ENCODE measurements at regions not wholly inside any gene's neighbourhood (a gene's known extent, or its start where the extent isn't known, plus 50 kb on each side); places are given as distances from the start of the nearest gene placed in this dataset.

DNA sequence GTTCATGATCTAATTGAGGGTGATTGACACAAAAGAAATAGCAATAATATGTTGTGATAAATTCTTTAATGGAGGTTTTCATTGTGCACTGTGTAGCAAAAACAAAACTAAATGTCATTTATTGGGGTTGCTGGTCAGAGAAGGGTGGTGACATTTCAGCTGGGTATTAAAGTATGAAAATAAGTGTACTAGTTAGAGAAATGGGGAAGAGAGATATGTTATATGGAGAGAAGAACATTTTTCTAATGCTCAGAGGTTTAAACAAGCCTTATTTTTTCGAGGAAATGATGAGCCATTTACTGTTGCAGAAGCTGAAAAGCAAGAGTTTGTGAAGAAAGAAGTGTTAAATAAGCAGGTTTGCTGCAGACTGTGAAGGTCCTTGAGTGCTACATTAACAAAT, 142.7 kb upstream of the PAQR3 start:
- DNase-seq (ENCODE audit: low spot score in 2 of 2) = no peak
- no peaks in the 10 kb centered on the region for H3K4me1 ChIP-seq
- intact Hi-C loops (cut with DNase I) = no loop called here

DNA sequence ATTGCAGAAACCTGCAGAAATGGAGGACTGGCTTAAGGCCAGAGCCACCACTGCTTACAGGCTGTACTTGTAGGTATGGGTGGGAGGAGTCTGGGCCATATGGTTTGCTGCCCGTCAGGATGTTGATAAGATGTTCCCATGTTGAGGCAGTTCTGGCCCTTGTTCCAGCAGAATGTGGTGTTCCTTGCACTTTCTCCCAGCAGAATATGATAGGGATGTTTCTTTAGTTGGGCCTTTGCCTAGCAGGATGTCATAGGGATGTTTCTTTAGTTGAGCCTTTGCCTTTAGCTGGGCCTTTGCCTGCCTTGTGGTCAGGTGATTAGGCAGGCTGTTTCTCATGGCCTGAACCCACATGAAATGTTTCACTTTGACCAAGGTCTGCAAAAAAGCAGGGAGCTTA, 139.1 kb upstream of the PAQR3 start:
- no peak overlapping the region for H3K27ac ChIP-seq
- no peaks in the 10 kb centered on the region for H3K4me1 ChIP-seq
- no peak overlapping the region for H3K4me3 ChIP-seq
- TF ChIP-seq, protein P1, sequence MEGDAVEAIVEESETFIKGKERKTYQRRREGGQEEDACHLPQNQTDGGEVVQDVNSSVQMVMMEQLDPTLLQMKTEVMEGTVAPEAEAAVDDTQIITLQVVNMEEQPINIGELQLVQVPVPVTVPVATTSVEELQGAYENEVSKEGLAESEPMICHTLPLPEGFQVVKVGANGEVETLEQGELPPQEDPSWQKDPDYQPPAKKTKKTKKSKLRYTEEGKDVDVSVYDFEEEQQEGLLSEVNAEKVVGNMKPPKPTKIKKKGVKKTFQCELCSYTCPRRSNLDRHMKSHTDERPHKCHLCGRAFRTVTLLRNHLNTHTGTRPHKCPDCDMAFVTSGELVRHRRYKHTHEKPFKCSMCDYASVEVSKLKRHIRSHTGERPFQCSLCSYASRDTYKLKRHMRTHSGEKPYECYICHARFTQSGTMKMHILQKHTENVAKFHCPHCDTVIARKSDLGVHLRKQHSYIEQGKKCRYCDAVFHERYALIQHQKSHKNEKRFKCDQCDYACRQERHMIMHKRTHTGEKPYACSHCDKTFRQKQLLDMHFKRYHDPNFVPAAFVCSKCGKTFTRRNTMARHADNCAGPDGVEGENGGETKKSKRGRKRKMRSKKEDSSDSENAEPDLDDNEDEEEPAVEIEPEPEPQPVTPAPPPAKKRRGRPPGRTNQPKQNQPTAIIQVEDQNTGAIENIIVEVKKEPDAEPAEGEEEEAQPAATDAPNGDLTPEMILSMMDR (IDR thresholded peaks at IDR 0.05) = no peak
- no peak for DNase-seq (ENCODE audit: low spot score in 2 of 2)
- H3K36me3 ChIP-seq = no peaks in the 10 kb centered on the region
- peaks cover 4 to 25% of the 10 kb centered on the region in 2 donors for H3K9me3 ChIP-seq
- intact Hi-C loops (cut with DNase I) = no loop called here
- no peaks in the 10 kb centered on the region for H3K27me3 ChIP-seq

More for the DNA sequence above, 142.7 kb upstream of the PAQR3 start:
- Histone ChIP-seq H3K9me3 (peaks cover 4 to 13% of the 10 kb centered on the region in 2 donors), H3K27me3 (no peaks in the 10 kb centered on the region), H3K36me3 (no peaks in the 10 kb centered on the region), H3K4me3 (no peak overlapping the region), H3K27ac (no peak overlapping the region)
- TF ChIP-seq, protein P1 (IDR thresholded peaks at IDR 0.05) = no peak

DNA sequence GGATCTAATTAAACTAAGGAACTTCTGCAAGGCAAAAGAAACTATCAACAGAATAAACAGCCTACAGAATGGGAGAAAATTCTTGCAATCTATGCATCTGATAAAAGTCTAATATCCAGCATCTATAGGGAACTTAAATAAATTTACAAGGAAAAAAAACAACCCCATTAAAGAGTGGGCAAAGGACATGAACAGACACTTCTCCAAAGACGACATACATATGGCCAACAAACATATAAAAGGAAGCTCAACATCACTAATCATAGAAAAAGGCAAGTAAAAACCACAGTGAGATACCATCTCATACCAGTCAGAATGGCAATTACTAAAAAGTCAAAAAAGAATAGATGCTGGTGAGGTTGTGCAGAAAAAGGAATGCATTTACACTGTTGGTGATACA, 134.8 kb upstream of the PAQR3 start:
- TF ChIP-seq, protein P1 (IDR thresholded peaks at IDR 0.05) = no peak
- Histone ChIP-seq H3K4me1 (no peaks in the 10 kb centered on the region), H3K27me3 (no peaks in the 10 kb centered on the region), H3K36me3 (no peaks in the 10 kb centered on the region), H3K9me3 (peaks cover 0 to 16% of the 10 kb centered on the region in 2 donors), H3K27ac (no peak overlapping the region), H3K4me3 (no peak overlapping the region)
- intact Hi-C loops (cut with DNase I) = no loop called here
- no peak for DNase-seq (ENCODE audit: low spot score in 2 of 2)

DNA sequence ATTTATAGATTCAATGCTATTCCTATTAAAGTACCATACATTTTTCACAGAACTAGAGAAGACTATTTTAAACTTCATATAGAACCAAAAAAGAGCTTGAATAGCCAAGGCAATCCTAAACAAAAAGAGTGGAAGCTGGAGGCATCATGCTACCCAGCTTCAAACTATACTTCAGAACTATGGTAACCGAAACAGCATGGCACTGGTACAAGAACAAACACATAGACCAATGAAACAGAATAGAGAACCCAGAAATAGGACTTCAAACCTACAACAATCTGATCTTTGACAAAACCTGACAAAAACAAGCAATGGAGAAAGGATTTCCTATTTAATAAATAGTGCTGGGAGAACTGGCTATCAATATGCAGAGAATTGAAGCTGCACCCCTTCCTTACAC, 134.2 kb upstream of the PAQR3 start:
- Histone ChIP-seq H3K4me3 (no peak overlapping the region), H3K36me3 (no peaks in the 10 kb centered on the region), H3K9me3 (peaks cover 0 to 16% of the 10 kb centered on the region in 2 donors), H3K27me3 (no peaks in the 10 kb centered on the region), H3K4me1 (no peaks in the 10 kb centered on the region), H3K27ac (no peak overlapping the region)
- DNase-seq (ENCODE audit: low spot score in 2 of 2) = no peak
- TF ChIP-seq, protein P1 (IDR thresholded peaks at IDR 0.05) = no peak
- intact Hi-C loops (cut with DNase I) = no loop called here

DNA sequence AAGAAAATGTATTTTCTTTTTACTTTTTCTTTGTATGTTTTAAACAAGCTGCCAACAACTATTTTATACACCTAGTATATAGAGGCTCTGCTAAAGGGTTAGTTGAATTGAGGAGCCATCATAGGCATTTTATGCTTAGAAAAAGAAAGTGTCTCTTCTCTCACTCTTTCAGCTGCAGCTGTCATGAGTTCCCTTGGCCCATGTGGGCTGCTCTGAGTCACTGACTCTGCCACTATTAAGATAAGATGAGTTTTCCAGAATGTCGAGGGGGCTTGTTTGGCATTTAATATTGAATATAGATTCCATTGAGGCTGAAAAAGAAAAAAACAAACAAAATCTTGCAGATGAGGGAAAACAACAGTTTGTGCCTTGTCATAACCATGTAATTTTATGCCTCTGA, 126.0 kb upstream of the PAQR3 start:
- H3K27ac ChIP-seq = no peak overlapping the region
- no peak overlapping the region for H3K4me3 ChIP-seq
- H3K36me3 ChIP-seq = no peaks in the 10 kb centered on the region
- H3K9me3 ChIP-seq = no peaks in the 10 kb centered on the region
- intact Hi-C loops (cut with DNase I) = no loop called here
- DNase-seq (ENCODE audit: low spot score in 2 of 2) = no peak
- no peaks in the 10 kb centered on the region for H3K27me3 ChIP-seq
- TF ChIP-seq, protein P1 (IDR thresholded peaks at IDR 0.05) = no peak
- H3K4me1 ChIP-seq = no peaks in the 10 kb centered on the region

DNA sequence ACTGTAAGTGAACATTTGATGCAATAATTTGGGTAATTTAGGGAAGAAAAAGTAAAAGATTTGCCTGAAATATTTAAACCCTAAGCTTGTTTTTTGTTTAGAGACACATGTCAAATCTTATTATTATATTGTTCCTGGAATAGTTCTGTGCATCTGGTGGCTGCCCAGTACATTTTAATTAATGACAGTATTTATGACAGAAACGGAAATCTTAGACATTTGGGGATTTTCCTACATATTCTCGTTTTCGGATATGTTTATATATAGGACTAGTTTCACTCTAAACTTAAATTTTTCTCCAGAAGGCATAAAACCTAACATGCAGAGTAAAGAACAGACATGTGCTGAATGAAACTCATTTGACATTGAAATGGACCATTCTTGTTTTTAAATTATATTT, 125.6 kb upstream of the PAQR3 start:
- no peak for DNase-seq (ENCODE audit: low spot score in 2 of 2)
- H3K27me3 ChIP-seq = no peaks in the 10 kb centered on the region
- TF ChIP-seq, protein P1 (IDR thresholded peaks at IDR 0.05) = no peak
- H3K36me3 ChIP-seq = no peaks in the 10 kb centered on the region
- intact Hi-C loops (cut with DNase I) = no loop called here
- H3K27ac ChIP-seq = no peak overlapping the region
- no peaks in the 10 kb centered on the region for H3K4me1 ChIP-seq
- no peaks in the 10 kb centered on the region for H3K9me3 ChIP-seq
- no peak overlapping the region for H3K4me3 ChIP-seq

Data from ascending aorta (tissue), 2 donors.